ENCODE measurements at regions not wholly inside any gene's neighbourhood (a gene's known extent, or its start where the extent isn't known, plus 50 kb on each side); places are given as distances from the start of the nearest gene placed in this dataset.

DNA sequence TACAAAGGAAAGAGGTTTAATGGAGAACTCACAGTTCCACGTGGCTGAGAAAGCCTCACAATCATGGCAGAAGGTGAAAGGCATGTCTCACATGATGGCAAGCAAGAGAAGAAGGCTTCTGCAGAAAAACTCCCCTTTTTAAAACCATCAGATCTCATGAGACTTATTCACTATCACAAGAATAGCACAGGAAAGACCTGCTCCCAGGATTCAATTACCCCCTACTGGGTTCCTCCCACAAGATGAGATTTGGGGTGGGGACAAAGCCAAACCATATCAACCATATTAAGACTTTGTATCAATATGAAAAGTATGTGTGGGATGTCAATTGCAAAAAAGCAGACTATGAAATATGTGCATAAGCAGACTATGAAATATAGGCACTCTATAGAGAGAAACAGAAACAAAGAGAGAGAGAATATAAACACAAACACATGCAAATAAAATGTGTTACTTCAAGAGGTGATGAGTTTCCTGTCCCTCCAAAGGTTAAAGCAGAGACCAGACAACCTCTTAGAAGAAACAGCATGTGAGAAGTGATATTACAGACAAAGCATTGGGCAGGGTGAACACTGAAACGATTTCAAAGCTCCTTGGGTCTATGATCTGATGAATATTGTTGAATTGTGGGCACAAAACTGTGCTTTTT, 151.2 kb upstream of the KRR1 start:
- TF ChIP-seq, protein P1, sequence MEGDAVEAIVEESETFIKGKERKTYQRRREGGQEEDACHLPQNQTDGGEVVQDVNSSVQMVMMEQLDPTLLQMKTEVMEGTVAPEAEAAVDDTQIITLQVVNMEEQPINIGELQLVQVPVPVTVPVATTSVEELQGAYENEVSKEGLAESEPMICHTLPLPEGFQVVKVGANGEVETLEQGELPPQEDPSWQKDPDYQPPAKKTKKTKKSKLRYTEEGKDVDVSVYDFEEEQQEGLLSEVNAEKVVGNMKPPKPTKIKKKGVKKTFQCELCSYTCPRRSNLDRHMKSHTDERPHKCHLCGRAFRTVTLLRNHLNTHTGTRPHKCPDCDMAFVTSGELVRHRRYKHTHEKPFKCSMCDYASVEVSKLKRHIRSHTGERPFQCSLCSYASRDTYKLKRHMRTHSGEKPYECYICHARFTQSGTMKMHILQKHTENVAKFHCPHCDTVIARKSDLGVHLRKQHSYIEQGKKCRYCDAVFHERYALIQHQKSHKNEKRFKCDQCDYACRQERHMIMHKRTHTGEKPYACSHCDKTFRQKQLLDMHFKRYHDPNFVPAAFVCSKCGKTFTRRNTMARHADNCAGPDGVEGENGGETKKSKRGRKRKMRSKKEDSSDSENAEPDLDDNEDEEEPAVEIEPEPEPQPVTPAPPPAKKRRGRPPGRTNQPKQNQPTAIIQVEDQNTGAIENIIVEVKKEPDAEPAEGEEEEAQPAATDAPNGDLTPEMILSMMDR (conservative IDR thresholded peaks at IDR 0.05; ENCODE audit: low read length), result no peak
- TF ChIP-seq EZH2phosphoT487 (IDR thresholded peaks at IDR 0.05; ENCODE audit: borderline replicate concordance), result no peak

Measured in Loucy (cell line).